ENCODE measurements at regions not wholly inside any gene's neighbourhood (a gene's known extent, or its start where the extent isn't known, plus 50 kb on each side); places are given as distances from the start of the nearest gene placed in this dataset.
"Not testable (repeated sequence)": the region's sequence is repeated elsewhere in the genome, so short reads cannot be mapped to it uniquely, and the experiment has no call there.

DNA sequence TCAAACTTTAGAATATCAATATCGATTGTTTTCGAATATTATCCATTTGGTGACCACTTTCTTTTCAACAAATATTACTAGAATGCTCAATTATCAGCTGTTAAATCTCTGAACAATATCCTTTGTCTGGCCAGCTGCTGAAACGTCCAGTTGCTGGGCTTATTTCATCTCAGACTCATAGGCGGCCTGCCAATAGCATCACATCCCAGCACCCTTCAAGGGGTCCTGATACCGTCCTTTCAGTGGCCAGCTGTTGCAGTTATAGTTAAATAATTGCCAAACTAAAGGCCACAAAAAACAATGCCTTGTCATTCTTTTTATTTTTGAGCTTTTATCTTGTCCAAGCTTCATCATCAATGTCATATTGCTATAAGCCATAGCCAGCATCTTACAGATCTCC lies 1006.8 kb upstream of the MANEA start:
- no peak for DNase-seq (ENCODE audit: low read depth, low spot score)
- TF ChIP-seq, protein P1, sequence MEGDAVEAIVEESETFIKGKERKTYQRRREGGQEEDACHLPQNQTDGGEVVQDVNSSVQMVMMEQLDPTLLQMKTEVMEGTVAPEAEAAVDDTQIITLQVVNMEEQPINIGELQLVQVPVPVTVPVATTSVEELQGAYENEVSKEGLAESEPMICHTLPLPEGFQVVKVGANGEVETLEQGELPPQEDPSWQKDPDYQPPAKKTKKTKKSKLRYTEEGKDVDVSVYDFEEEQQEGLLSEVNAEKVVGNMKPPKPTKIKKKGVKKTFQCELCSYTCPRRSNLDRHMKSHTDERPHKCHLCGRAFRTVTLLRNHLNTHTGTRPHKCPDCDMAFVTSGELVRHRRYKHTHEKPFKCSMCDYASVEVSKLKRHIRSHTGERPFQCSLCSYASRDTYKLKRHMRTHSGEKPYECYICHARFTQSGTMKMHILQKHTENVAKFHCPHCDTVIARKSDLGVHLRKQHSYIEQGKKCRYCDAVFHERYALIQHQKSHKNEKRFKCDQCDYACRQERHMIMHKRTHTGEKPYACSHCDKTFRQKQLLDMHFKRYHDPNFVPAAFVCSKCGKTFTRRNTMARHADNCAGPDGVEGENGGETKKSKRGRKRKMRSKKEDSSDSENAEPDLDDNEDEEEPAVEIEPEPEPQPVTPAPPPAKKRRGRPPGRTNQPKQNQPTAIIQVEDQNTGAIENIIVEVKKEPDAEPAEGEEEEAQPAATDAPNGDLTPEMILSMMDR (IDR thresholded peaks at IDR 0.05; ENCODE audit: low read depth, low read length), result no peak
- no peak overlapping the region for H3K4me3 ChIP-seq (ENCODE audit: low read depth, low read length)
- in situ Hi-C loops (cut with HindIII; ENCODE audit: low sequenced_read_pairs), result no loop called here

- no peak for DNase-seq (ENCODE audit: low read depth, low spot score)
- no peak overlapping the region for H3K4me3 ChIP-seq (ENCODE audit: low read depth, low read length)
- in situ Hi-C loops (cut with HindIII; ENCODE audit: low sequenced_read_pairs), result no loop called here
- TF ChIP-seq, protein P1 (IDR thresholded peaks at IDR 0.05; ENCODE audit: low read depth, low read length), result no peak
These were observed 1014.5 kb upstream of the MANEA start for GRCh38 chr6:94562846-94563245.

GRCh38 chr6:94559829-94560537 lies 1017.4 kb upstream of the MANEA start:
- in situ Hi-C loops (cut with HindIII; ENCODE audit: low sequenced_read_pairs), result no loop called here

GRCh38 chr6:94557207-94557606 lies 1020.1 kb upstream of the MANEA start:
- H3K4me3 ChIP-seq (ENCODE audit: low read depth, low read length); DNase-seq (ENCODE audit: low read depth, low spot score); in situ Hi-C loops (cut with HindIII; ENCODE audit: low sequenced_read_pairs): not testable (repeated sequence)

More at GRCh38 chr6:94559829-94560537, 1017.4 kb upstream of the MANEA start:
- DNase-seq (ENCODE audit: low read depth, low spot score), result no peak
- H3K4me3 ChIP-seq (ENCODE audit: low read depth, low read length), result no peak overlapping the region
- TF ChIP-seq, protein P1 (IDR thresholded peaks at IDR 0.05; ENCODE audit: low read depth, low read length), result no peak

DNA sequence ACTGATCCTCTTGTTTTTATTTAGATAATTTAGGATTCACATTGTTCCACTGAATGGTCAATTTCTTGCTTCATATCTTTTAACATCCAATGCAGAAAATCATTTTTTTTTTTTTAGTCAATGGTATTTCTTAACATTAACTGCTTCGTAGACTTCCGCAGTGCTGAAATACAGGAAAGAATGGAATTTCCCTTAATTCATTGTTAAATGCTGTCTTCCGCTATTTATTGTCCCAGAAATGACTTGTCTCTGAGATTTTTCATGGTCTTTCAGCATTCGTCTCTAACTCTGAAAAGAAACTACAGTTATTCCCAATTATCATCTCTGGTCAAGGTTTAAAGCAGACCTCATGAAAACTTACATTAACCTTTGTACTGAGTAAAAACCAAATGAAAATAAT lies 1029.1 kb upstream of the MANEA start:
- no peak for DNase-seq (ENCODE audit: low read depth, low spot score)
- in situ Hi-C loops (cut with HindIII; ENCODE audit: low sequenced_read_pairs), result no loop called here
- TF ChIP-seq, protein P1 (IDR thresholded peaks at IDR 0.05; ENCODE audit: low read depth, low read length), result no peak
- H3K4me3 ChIP-seq (ENCODE audit: low read depth, low read length), result no peak overlapping the region

GRCh38 chr6:94535798-94536197 lies 1041.5 kb upstream of the MANEA start:
- DNase-seq (ENCODE audit: low read depth, low spot score), result no peak
- TF ChIP-seq, protein P1 (IDR thresholded peaks at IDR 0.05; ENCODE audit: low read depth, low read length), result no peak
- H3K4me3 ChIP-seq (ENCODE audit: low read depth, low read length), result no peak overlapping the region
- in situ Hi-C loops (cut with HindIII; ENCODE audit: low sequenced_read_pairs), result no loop called here

DNA sequence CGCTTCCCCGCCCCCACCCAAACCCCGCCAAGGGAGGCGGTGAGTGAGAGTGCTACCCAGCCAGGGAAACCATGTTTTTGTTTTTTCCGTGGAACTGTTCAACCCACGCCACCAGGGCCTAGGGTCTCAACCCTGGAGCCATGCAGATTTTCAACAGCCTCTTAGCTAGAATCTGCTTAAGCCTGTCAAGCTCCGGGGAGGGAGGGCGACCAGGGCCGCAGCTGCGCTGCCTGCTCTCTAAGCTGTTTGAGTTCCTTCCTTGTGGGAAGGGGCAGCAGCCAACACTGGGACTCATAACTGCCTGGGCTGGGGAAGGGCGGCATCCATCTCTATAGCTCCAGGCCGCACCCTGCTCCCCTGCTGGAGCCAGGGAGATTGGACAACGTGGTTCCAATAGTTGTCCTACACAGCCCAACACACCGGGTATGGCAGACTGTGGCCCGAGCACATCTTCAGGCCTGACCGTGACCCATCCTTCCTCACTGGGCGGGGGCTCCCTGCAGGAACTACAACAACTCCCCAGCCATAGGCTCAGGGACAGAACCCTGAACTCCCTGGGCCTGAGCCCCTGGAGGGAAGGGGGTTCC lies 1065.7 kb upstream of the MANEA start:
- DNase-seq (ENCODE audit: low read depth, low spot score), result no peak
- TF ChIP-seq, protein P1 (IDR thresholded peaks at IDR 0.05; ENCODE audit: low read depth, low read length), result no peak
- H3K4me3 ChIP-seq (ENCODE audit: low read depth, low read length), result no peak overlapping the region
- in situ Hi-C loops (cut with HindIII; ENCODE audit: low sequenced_read_pairs), result no loop called here

Data from astrocyte of the spinal cord (primary cell).